ENCODE measurements at regions not wholly inside any gene's neighbourhood (a gene's known extent, or its start where the extent isn't known, plus 50 kb on each side); places are given as distances from the start of the nearest gene placed in this dataset.

DNA sequence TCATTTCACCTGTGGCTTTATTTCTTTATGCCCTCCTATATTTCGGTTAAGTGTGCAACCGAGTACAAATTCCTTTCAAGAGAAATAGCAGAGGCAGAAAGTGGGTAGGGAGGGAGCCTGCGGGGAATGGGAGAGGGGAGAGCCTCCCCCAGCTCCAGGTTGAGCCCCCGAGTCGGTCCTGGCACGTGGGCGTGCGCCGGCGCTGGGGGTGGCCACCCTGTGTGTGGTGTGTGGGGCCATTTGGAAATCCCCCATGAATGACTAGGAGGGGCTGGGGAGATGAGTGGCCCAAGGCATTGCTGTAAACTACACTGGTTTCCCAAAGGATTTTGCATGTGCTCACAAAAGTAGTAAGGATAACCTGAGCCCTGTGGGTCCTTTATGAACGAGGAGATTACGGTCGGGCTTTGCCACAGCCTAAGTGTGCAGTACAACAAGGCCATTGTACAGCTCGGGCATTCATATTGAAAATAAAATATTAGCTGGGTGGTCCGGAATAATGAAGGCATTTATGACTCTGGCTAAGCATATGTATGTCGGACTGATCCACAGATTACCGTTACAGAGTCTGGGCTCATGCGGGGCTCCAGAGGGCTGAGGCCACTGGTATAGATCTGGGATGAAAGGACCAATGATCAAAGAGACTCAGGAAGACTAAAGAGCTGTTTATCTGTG is 84.5 kb upstream of the RALGAPA2 start:
- no peak overlapping the region for H3K4me3 ChIP-seq
- H3K9me3 ChIP-seq (replicated peaks in 1 of 3), result no peaks in the 10 kb centered on the region
- intact Hi-C loops (cut with DNase I), result no loop called here
- no peaks in the 10 kb centered on the region for H3K4me1 ChIP-seq (replicated peaks in 1 of 2)
- DNase-seq, result no peak
- no peak overlapping the region for H3K27ac ChIP-seq
- H3K36me3 ChIP-seq (replicated peaks in 1 of 2), result no peaks in the 10 kb centered on the region
- 74 to 88% (median 87%) methylated on average over 18 of the region's 18 CpGs for WGBS, 4 donors
- H3K27me3 ChIP-seq, result no peaks in the 10 kb centered on the region
- TF ChIP-seq, protein P1, sequence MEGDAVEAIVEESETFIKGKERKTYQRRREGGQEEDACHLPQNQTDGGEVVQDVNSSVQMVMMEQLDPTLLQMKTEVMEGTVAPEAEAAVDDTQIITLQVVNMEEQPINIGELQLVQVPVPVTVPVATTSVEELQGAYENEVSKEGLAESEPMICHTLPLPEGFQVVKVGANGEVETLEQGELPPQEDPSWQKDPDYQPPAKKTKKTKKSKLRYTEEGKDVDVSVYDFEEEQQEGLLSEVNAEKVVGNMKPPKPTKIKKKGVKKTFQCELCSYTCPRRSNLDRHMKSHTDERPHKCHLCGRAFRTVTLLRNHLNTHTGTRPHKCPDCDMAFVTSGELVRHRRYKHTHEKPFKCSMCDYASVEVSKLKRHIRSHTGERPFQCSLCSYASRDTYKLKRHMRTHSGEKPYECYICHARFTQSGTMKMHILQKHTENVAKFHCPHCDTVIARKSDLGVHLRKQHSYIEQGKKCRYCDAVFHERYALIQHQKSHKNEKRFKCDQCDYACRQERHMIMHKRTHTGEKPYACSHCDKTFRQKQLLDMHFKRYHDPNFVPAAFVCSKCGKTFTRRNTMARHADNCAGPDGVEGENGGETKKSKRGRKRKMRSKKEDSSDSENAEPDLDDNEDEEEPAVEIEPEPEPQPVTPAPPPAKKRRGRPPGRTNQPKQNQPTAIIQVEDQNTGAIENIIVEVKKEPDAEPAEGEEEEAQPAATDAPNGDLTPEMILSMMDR (IDR thresholded peaks at IDR 0.05), result no peak
- TF ChIP-seq POLR2A (IDR thresholded peaks at IDR 0.05), result no peak

DNA sequence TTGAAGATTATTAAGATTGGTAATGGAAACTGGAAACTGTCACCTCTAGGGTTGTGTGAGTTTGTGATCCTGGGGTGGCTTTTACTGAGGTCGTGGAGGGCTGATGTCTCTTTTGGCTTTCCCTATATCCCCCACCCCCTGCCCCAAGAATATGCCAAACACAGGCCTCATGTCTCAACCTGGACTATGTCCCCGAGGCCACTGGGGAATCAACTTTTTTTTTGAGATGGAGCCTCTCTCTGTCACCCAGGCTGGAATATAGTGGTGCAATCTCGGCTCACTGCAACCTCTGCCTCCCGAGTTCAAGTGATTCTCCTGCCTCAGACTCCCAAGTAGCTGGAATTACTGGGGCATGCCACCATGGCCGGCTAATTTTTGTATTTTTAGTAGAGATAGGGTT is 83.3 kb upstream of the RALGAPA2 start:
- Histone ChIP-seq H3K4me1 (replicated peaks in 1 of 2) (no peaks in the 10 kb centered on the region), H3K36me3 (replicated peaks in 1 of 2) (no peaks in the 10 kb centered on the region), H3K9me3 (replicated peaks in 1 of 3) (no peaks in the 10 kb centered on the region), H3K27ac (no peak overlapping the region), H3K4me3 (no peak overlapping the region), H3K27me3 (no peaks in the 10 kb centered on the region)
- 62 to 83% (median 72%) methylated on average over 5 of the region's 5 CpGs for WGBS, 4 donors
- no peak for TF ChIP-seq POLR2A (IDR thresholded peaks at IDR 0.05)
- TF ChIP-seq, protein P1 (IDR thresholded peaks at IDR 0.05), result no peak
- DNase-seq, result no peak
- intact Hi-C loops (cut with DNase I), result no loop called here

DNA sequence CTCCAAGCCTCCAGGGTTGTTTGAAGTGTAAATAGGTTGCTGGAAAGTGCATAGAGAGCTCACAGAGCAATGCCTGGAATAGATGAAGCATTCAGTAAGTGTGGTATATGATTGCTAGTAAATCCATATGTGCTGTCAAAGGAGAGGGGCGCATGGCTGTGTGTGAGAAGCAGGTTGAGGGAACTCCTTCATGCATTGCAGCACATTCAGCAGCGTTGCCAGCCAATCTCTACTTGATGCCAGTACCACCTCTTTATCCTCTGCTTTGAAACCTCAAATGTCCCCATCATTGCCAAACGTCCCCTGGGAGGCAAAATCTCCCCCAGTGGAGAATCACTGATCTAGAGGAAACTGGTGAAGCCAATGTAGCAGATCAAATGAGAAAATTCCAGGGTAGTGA is 82.7 kb upstream of the RALGAPA2 start:
- no peak overlapping the region for H3K27ac ChIP-seq
- no peak overlapping the region for H3K4me3 ChIP-seq
- whole genome bisulfite sequencing, 4 donors, result 53 to 73% (median 72%) methylated on average over 3 of the region's 3 CpGs
- H3K27me3 ChIP-seq, result no peaks in the 10 kb centered on the region
- intact Hi-C loops (cut with DNase I), result no loop called here
- H3K4me1 ChIP-seq (replicated peaks in 1 of 2), result no peaks in the 10 kb centered on the region
- H3K9me3 ChIP-seq (replicated peaks in 1 of 3), result no peaks in the 10 kb centered on the region
- DNase-seq, result no peak
- TF ChIP-seq, protein P1 (IDR thresholded peaks at IDR 0.05), result no peak
- no peaks in the 10 kb centered on the region for H3K36me3 ChIP-seq (replicated peaks in 1 of 2)

DNA sequence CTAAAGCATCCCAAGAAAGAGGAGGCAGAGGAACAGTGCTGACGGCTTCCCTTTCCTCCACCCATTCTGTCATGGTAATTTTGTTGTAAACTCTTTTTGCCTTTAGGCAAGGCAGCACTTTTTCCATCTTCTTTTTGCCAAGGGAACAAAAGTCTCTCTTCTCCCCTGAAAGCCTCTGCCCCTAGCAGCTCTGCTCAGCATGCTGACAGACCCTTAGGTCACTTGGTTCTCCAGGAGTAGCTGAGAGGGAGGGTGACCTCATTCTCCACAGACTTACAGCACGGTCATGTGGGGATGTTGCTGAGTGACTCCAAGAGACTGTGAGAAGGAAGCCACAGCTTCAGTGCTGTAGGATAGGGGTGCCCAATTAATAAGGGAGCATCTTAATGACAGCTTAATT is 81.1 kb upstream of the RALGAPA2 start:
- intact Hi-C loops (cut with DNase I), result no loop called here
- no peak for DNase-seq
- H3K36me3 ChIP-seq (replicated peaks in 1 of 2), result no peaks in the 10 kb centered on the region
- H3K27ac ChIP-seq, result no peak overlapping the region
- TF ChIP-seq, protein P1 (IDR thresholded peaks at IDR 0.05), result no peak
- no peak for TF ChIP-seq POLR2A (IDR thresholded peaks at IDR 0.05)
- H3K4me3 ChIP-seq, result no peak overlapping the region
- no peaks in the 10 kb centered on the region for H3K27me3 ChIP-seq
- H3K9me3 ChIP-seq (replicated peaks in 1 of 3), result no peaks in the 10 kb centered on the region
- H3K4me1 ChIP-seq (replicated peaks in 1 of 2), result no peaks in the 10 kb centered on the region
- WGBS, 4 donors, result 55 to 69% (median 66%) methylated on average over 2 of the region's 2 CpGs

Data from adrenal gland (tissue), 9 donors.